ENCODE measurements at regions not wholly inside any gene's neighbourhood (a gene's known extent, or its start where the extent isn't known, plus 50 kb on each side); places are given as distances from the start of the nearest gene placed in this dataset.
A peak's percentile ranks its signal among the peaks of the same experiment; 100 is the strongest.

DNA sequence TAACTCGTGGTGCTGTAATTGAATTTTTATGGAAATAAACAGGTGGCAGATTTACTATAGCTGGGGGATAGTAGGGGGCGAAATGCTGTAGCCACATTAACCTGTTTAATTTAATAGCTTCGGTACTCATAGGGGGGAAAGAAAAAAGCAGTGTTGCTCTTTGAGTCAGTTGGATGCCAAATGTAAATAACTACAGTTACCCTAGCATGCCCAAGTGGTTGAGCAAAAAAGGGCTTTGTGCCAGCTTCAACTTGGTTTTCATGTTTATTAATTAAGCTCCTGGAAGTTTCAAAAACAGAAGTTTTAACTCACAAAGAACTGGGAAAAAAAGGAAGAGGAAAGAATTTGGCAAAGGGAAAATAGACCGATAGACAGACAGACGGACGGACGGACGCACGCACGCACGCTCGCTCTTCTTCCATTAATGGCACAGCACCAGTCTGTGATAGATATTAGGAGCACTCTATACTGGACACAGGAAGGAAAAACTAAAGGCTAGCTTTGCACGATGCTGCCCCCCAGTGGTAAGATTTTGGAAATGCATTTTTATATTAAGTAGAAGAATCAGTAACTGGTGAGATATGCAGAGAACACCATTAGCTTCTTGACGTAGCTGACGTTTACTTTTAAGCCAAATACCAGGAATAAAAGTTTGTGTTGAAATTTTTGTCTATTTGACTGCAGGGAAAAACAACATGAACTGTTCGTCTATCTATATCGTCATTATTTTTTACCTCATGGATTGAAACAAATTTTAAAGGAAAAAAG, 151.8 kb downstream of the SLC7A11 start:
- Mint-ChIP-seq H3K4me3 (peak overlapping the region; percentile 26; the same call in 1 of the 2 replicates), H3K9me3 (peaks cover 4% of the 10 kb centered on the region), H3K27me3 (ENCODE audit: low read depth) (no peaks in the 10 kb centered on the region), H3K36me3 (no peaks in the 10 kb centered on the region; the same call in 1 of the 2 replicates), H3K27ac (no peak overlapping the region), H3K4me1 (peaks cover 8% of the 10 kb centered on the region)
- ATAC-seq (peak; percentile 83), DNase-seq (ENCODE audit: low spot score) (peak; percentile 46)
- ChIA-PET CTCF (interaction anchor here (0.6 to 2.4 kb wide), 38 partner anchors 9 to 966 kb away, joined by 3 to 38 read pairs (median 4); no protein-coding TSS in a partner anchor), POLR2A (no interaction called here)
- TF ChIP-seq, protein P1, sequence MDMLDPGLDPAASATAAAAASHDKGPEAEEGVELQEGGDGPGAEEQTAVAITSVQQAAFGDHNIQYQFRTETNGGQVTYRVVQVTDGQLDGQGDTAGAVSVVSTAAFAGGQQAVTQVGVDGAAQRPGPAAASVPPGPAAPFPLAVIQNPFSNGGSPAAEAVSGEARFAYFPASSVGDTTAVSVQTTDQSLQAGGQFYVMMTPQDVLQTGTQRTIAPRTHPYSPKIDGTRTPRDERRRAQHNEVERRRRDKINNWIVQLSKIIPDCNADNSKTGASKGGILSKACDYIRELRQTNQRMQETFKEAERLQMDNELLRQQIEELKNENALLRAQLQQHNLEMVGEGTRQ (CRISPR knock-in tag; IDR thresholded peaks at IDR 0.05): no peak
- TF ChIP-seq SOX15 (CRISPR knock-in tag; IDR thresholded peaks at IDR 0.05) (no peak), SP1 (CRISPR knock-in tag; conservative IDR thresholded peaks at IDR 0.05) (no peak), CREM (CRISPR knock-in tag; IDR thresholded peaks at IDR 0.05) (no peak)
- TF ChIP-seq, protein P2, sequence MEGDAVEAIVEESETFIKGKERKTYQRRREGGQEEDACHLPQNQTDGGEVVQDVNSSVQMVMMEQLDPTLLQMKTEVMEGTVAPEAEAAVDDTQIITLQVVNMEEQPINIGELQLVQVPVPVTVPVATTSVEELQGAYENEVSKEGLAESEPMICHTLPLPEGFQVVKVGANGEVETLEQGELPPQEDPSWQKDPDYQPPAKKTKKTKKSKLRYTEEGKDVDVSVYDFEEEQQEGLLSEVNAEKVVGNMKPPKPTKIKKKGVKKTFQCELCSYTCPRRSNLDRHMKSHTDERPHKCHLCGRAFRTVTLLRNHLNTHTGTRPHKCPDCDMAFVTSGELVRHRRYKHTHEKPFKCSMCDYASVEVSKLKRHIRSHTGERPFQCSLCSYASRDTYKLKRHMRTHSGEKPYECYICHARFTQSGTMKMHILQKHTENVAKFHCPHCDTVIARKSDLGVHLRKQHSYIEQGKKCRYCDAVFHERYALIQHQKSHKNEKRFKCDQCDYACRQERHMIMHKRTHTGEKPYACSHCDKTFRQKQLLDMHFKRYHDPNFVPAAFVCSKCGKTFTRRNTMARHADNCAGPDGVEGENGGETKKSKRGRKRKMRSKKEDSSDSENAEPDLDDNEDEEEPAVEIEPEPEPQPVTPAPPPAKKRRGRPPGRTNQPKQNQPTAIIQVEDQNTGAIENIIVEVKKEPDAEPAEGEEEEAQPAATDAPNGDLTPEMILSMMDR (IDR thresholded peaks at IDR 0.05): peak; percentile 70

DNA sequence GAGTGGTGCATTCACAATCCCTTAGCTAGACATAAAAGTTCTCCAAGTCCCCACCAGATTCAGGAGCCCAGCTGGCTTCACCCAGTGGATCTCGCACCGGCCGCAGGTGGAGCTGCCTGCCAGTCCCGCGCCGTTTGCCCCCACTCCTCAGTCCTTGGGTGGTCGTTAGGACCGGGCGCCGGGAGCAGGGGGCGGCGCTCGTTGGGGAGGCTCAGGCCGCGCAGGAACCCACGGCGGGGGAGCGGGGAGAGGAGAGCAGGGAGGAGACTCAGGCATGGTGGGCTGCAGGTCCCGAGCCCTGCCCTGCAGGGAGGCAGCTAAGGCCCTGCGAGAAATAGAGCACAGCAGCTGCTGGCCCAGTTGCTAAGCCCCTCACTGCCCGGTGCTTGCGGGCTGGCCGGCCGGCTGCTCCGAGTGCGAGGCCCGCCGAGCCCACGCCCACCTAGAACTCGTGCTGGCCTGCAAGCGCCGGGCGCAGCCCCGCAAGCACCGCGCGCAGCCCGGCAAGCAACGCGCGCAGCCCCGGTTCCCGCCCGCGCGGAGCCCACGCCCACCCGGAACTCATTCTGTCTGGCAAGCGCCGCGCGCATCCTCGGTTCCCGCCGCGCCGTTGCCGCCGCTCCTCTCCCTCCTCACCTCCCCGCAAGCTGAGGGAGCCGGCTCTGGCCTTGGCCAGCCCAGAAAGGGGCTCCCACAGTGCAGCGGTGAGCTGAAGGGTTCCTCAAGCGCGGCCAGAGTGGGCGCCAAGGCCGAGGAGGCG, 153.5 kb downstream of the SLC7A11 start:
- Mint-ChIP-seq H3K36me3 (no peaks in the 10 kb centered on the region; the same call in 1 of the 2 replicates), H3K4me1 (peaks cover 8% of the 10 kb centered on the region), H3K27me3 (ENCODE audit: low read depth) (no peaks in the 10 kb centered on the region), H3K4me3 (no peak overlapping the region), H3K27ac (no peak overlapping the region), H3K9me3 (peaks cover 4% of the 10 kb centered on the region)
- no peak for ATAC-seq
- CTCF ChIA-PET: interaction anchor here (1.1 to 2.4 kb wide), 2 partner anchors 53 to 268 kb away, joined by 4 to 38 read pairs; no protein-coding TSS in a partner anchor
- no peak for DNase-seq (ENCODE audit: low spot score)
- POLR2A ChIA-PET: no interaction called here
- TF ChIP-seq HMGA2 (CRISPR knock-in tag; IDR thresholded peaks at IDR 0.05) (no peak), MYBL2 (CRISPR knock-in tag; IDR thresholded peaks at IDR 0.05) (no peak), ELF4 (CRISPR knock-in tag; IDR thresholded peaks at IDR 0.05; ENCODE audit: low read depth) (no peak), CREM (CRISPR knock-in tag; IDR thresholded peaks at IDR 0.05) (no peak), GABPB1 (CRISPR knock-in tag; IDR thresholded peaks at IDR 0.05) (no peak), ZNF232 (CRISPR knock-in tag; IDR thresholded peaks at IDR 0.05) (no peak), JUN (CRISPR knock-in tag; IDR thresholded peaks at IDR 0.05) (no peak), GRHL2 (CRISPR knock-in tag; IDR thresholded peaks at IDR 0.05; ENCODE audit: insufficient replicate concordance, severe bottlenecking) (no peak), ZNF423 (CRISPR knock-in tag; IDR thresholded peaks at IDR 0.05) (no peak), FOXJ3 (CRISPR knock-in tag; IDR thresholded peaks at IDR 0.05; ENCODE audit: borderline replicate concordance) (no peak)
- TF ChIP-seq, protein P3, sequence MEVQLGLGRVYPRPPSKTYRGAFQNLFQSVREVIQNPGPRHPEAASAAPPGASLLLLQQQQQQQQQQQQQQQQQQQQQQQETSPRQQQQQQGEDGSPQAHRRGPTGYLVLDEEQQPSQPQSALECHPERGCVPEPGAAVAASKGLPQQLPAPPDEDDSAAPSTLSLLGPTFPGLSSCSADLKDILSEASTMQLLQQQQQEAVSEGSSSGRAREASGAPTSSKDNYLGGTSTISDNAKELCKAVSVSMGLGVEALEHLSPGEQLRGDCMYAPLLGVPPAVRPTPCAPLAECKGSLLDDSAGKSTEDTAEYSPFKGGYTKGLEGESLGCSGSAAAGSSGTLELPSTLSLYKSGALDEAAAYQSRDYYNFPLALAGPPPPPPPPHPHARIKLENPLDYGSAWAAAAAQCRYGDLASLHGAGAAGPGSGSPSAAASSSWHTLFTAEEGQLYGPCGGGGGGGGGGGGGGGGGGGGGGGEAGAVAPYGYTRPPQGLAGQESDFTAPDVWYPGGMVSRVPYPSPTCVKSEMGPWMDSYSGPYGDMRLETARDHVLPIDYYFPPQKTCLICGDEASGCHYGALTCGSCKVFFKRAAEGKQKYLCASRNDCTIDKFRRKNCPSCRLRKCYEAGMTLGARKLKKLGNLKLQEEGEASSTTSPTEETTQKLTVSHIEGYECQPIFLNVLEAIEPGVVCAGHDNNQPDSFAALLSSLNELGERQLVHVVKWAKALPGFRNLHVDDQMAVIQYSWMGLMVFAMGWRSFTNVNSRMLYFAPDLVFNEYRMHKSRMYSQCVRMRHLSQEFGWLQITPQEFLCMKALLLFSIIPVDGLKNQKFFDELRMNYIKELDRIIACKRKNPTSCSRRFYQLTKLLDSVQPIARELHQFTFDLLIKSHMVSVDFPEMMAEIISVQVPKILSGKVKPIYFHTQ (CRISPR knock-in tag; IDR thresholded peaks at IDR 0.05): no peak
